GM19351 (cell line): ENCODE measurements at regions not wholly inside any gene's neighbourhood (a gene's known extent, or its start where the extent isn't known, plus 50 kb on each side); places are given as distances from the start of the nearest gene placed in this dataset.

Experiments used
- ATAC-seq: cut with Tn5 transposase; IDR thresholded peaks from one replicate; pipeline ENCODE4 v1.9.1; 2021; ENCODE audit warnings: mild to moderate bottlenecking, moderate library complexity; ENCODE audit not compliant: unreplicated experiment

- no peak for ATAC-seq
Measured at GRCh38 chr16:86387468-86388440, 122.6 kb upstream of the FOXF1 start.

DNA sequence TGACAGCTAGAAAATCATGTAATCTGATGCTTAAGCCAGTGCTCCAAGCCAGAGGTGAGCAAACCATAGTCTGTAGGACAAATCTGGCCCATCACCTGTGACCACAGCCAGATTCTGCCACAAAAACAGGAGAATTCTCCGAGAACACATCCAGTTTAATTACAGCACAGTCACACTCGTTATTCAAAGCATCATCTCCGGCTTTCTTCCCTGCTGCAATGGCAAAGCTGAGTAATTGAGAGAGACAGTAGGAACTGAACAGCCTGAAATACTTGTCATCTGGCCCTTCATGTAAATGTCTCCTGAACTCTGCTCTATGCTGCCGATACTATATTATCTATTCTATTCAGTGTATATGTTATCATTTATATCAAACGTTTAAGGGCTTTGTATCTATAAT, 121.4 kb upstream of the FOXF1 start:
- ATAC-seq = no peak

- no peak for ATAC-seq
Measured at GRCh38 chr16:86389566-86390328, 120.6 kb upstream of the FOXF1 start.

DNA sequence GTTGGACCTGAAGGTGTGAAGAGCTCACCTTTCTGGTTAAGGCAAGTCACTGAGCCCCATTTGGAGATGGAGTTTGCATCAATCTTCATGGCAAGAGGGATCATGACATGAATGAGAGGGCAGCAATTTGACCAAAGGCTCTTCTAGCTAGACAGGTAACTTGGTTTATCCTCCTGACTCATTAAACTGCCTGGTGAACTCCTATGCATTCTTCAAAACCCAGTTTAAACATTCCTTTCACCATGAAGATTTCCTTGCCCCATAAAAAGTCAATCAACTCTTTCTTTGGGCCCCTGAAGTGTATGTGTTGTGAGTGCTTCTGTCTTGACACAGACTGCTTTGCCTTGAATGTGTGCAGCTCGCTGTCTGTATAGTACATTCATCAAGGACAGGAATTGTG, 120.0 kb upstream of the FOXF1 start:
- no peak for ATAC-seq

GRCh38 chr16:86391486-86391885, 118.8 kb upstream of the FOXF1 start:
- ATAC-seq = no peak

- ATAC-seq = no peak
Measured at GRCh38 chr16:86391984-86392383, 118.3 kb upstream of the FOXF1 start.

- ATAC-seq = no peak
Measured at GRCh38 chr16:86392436-86393152, 117.7 kb upstream of the FOXF1 start.

GRCh38 chr16:86393907-86394626, 116.3 kb upstream of the FOXF1 start:
- no peak for ATAC-seq

- ATAC-seq = no peak
Measured at GRCh38 chr16:86395477-86395876, 114.8 kb upstream of the FOXF1 start.

DNA sequence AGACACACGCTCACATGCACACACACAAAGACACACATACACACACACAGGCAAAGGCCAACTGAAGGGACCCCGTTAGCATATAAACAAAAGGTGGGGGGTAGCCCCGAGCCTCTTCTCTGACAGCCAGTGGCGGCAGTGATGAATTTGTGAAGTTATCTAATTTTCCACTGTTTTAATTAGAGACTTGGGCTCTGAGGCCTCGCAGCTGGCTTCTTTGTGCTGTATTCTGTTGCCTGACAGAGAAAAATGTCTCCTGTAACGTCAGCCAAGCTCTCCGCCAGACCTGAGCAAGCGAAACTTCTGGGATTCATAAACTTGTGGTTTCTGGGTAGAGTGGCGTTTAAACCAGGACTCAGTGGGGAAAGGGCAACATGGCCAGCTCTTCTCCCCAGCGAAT, 113.9 kb upstream of the FOXF1 start:
- no peak for ATAC-seq

DNA sequence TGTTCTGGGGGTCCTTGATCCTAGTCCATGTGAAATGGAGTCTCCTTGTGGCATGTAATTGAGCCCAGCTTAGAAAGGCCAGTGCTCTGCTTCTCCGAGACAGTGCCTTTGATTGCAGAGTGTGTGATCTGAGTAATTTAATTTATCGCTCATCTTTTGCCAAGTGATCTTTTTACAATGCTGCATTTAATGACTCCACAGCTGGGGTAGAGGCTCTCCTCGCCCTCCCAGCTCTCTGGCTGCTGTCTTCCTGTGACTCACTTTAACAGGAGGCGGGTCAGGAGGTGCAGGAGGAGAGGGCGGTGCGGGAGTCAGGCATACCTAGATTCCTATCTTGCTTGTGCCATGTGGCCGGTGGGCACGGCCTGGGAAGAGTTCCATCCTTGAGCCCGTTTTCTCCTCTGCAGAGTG, 113.4 kb upstream of the FOXF1 start:
- no peak for ATAC-seq

DNA sequence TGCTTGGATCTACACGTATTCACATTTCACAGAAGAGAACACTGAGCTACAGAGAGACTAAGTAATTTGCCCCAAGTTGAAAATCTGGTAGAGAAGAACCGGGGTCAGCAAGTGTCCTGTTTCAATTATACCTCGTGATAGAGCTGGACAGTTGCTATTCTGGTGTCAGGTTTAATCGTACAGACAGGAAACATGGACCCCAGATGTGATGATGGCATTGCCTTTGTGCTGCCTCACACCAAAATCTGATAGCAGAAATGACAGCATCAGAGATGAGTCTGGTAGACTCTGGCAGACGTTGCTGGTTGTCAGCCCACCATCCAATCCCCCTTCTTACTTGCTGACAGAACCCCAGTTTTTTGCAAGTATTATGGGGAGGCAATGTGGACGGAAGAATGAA, 112.1 kb upstream of the FOXF1 start:
- no peak for ATAC-seq

DNA sequence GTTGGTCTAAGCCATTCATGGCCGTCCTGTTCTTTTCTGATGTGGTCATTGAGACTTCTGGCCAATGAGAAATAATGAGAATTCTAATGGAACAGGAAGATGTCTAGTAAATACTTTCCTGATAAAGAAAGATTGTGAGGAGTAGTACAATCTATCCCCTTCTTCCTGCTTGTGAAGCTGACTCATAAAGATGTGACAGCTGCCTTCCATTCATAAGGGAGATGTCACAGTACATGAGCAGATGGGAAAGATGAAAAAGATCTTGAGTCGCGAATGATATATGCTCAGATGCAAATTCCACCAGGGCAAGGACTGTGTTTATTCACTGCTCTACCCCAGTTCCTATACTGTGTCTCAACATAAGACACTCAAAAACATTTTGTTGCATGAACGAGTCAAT, 111.7 kb upstream of the FOXF1 start:
- ATAC-seq = no peak

DNA sequence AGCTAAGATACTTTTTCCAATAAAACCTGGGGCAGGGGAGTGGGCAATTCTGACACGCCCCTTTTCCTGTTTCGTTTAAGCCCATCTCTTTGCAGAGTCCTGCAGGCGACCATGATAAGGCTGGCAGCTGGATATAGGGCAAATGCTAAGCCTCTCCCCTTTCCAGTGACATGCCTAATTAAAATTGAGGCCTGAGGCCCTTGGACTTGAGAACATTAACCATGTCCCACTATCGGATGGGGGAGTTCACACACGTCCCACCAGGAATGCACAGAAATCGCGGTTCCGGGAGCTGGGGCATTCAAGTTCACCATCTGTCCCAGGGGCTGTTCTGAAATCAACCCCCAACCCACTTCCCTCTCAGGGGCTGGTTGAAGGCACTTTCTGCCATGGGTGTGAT, 109.2 kb upstream of the FOXF1 start:
- ATAC-seq = no peak

GRCh38 chr16:86403085-86403484, 107.2 kb upstream of the FOXF1 start:
- no peak for ATAC-seq

GRCh38 chr16:86403541-86404163, 106.7 kb upstream of the FOXF1 start:
- no peak for ATAC-seq

DNA sequence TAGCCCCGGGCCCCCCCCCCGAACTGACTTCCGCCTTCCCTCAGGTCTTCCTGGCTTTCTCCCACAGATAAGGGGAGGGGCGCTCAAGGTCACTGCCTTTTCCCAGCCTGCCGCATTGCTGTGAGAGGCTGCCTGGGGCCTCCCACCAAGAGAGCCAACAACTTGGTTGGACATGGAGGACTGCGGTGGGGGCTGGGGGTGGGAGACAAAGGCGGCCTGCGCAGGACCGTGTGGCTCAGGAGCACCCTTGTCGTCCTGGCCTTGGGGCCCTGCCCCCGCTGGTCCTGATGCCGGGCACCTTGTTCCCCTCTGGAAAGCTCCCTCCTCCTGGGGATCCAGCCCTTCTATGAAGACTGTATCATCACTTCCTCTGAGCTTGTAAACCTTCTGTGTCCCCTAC, 105.6 kb upstream of the FOXF1 start:
- ATAC-seq = no peak

GRCh38 chr16:86405319-86405718, 105.0 kb upstream of the FOXF1 start:
- no peak for ATAC-seq

GRCh38 chr16:86406056-86406455, 104.3 kb upstream of the FOXF1 start:
- no peak for ATAC-seq

DNA sequence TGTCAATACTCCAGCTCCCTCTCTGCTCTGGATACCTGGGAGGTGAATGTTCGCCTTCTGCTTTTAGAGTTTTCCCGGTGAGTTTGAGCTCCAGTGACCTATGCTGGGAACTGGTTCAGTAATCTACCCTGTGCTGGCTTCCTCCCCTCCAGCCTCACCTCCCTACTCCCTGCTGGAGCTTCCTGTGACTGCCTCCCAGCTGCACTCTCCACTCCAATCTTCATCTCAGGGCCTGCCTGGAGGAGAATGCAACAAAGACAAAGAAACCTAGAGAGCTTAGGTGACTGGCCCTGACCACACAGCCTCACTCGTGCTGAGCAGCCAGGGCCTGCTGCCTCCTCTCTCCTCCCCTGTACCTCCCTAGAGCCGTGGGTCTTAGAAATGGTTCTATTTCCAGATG, 101.6 kb upstream of the FOXF1 start:
- no peak for ATAC-seq
